ENCODE measurements at regions not wholly inside any gene's neighbourhood (a gene's known extent, or its start where the extent isn't known, plus 50 kb on each side); places are given as distances from the start of the nearest gene placed in this dataset.
"Not testable (repeated sequence)": the region's sequence is repeated elsewhere in the genome, so short reads cannot be mapped to it uniquely, and the experiment has no call there.

GRCh38 chr13:65268009-65268408 lies 1962.1 kb downstream of the PCDH9 start:
- no peak for DNase-seq

- no peak for DNase-seq
Observed at GRCh38 chr13:65265988-65266387, 1964.1 kb downstream of the PCDH9 start.

GRCh38 chr13:65264066-65264465 lies 1966.1 kb downstream of the PCDH9 start:
- no peak for DNase-seq

GRCh38 chr13:65260946-65261891 lies 1968.9 kb downstream of the PCDH9 start:
- DNase-seq = no peak

- no peak for DNase-seq
Observed at GRCh38 chr13:65240773-65241172, 1989.4 kb downstream of the PCDH9 start.

GRCh38 chr13:65236841-65237418 lies 1993.2 kb downstream of the PCDH9 start:
- DNase-seq = no peak

GRCh38 chr13:65217471-65217995 lies 2012.6 kb downstream of the PCDH9 start:
- no peak for DNase-seq

GRCh38 chr13:65202845-65203244 lies 2027.3 kb downstream of the PCDH9 start:
- DNase-seq = not testable (repeated sequence)

- no peak for DNase-seq
Observed at GRCh38 chr13:65188721-65189120, 2041.4 kb downstream of the PCDH9 start.

GRCh38 chr13:65168026-65168425 lies 2062.1 kb downstream of the PCDH9 start:
- DNase-seq = no peak

- no peak for DNase-seq
Observed at GRCh38 chr13:65166675-65167074, 2063.5 kb downstream of the PCDH9 start.

- DNase-seq = no peak
Observed at GRCh38 chr13:65159803-65160202, 2070.3 kb downstream of the PCDH9 start.

GRCh38 chr13:65155861-65156260 lies 2074.3 kb downstream of the PCDH9 start:
- no peak for DNase-seq

- no peak for DNase-seq
Observed at GRCh38 chr13:65154661-65155447, 2075.3 kb downstream of the PCDH9 start.

GRCh38 chr13:65149687-65150086 lies 2080.4 kb downstream of the PCDH9 start:
- peak; percentile 4 for DNase-seq

GRCh38 chr13:65143920-65144319 lies 2086.2 kb downstream of the PCDH9 start:
- DNase-seq = no peak

- DNase-seq = no peak
Observed at GRCh38 chr13:65133094-65133493, 2097.0 kb downstream of the PCDH9 start.

- DNase-seq = no peak
Observed at GRCh38 chr13:65125236-65125635, 2104.9 kb downstream of the PCDH9 start.

- no peak for DNase-seq
Observed at GRCh38 chr13:65112531-65112941, 2117.6 kb downstream of the PCDH9 start.

GRCh38 chr13:65112123-65112522 lies 2118.0 kb downstream of the PCDH9 start:
- DNase-seq = no peak

- no peak for DNase-seq
Observed at GRCh38 chr13:65111223-65111622, 2118.9 kb downstream of the PCDH9 start.

- DNase-seq = not testable (repeated sequence)
Observed at GRCh38 chr13:65104436-65104835, 2125.7 kb downstream of the PCDH9 start.

GRCh38 chr13:65103351-65103750 lies 2126.8 kb downstream of the PCDH9 start:
- no peak for DNase-seq

Data from activated gamma-delta T cell (primary cell).